ENCODE measurements at regions not wholly inside any gene's neighbourhood (a gene's known extent, or its start where the extent isn't known, plus 50 kb on each side); places are given as distances from the start of the nearest gene placed in this dataset.

DNA sequence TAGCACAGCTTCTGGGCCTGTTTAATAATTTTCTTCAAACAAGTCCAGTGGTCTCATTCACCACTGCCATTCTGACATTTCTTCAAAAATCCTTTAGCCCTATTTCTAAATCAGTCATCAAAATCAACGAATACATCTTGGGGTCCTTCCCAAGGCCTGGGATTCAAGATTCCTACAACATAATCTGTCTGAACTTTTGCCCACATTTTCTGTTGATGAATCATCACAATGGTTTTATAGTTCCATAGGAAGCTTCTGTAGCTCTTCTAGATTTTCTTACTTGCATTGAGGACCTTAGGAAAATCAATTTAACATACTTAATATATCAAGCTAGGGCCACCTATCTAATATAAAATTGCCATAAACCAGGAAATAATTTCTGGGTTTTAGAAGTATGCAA, 811.8 kb upstream of the ACVR2A start:
- Histone ChIP-seq H3K9me2 (ENCODE audit: insufficient read depth) (no peaks in the 10 kb centered on the region), H3K4me1 (replicated peaks; ENCODE audit: insufficient read depth) (peaks cover 18% of the 10 kb centered on the region), H3K4me3 (no peak overlapping the region), H2AFZ (no peak overlapping the region), H3F3A (ENCODE audit: insufficient read depth, low read depth) (no peaks in the 10 kb centered on the region), H3K27me3 (ENCODE audit: insufficient read depth, low read depth) (no peaks in the 10 kb centered on the region), H3K4me2 (no peak overlapping the region), H3K27ac (no peak overlapping the region), H3K79me2 (ENCODE audit: low read depth) (no peaks in the 10 kb centered on the region), H3K36me3 (ENCODE audit: low read depth) (no peaks in the 10 kb centered on the region), H3K9me3 (ENCODE audit: insufficient read depth, low read depth) (no peaks in the 10 kb centered on the region), H4K20me1 (ENCODE audit: insufficient read depth) (no peaks in the 10 kb centered on the region)
- no peak for TF ChIP-seq EZH2 (IDR thresholded peaks at IDR 0.05; ENCODE audit: low read depth)
- TF ChIP-seq, protein P1, sequence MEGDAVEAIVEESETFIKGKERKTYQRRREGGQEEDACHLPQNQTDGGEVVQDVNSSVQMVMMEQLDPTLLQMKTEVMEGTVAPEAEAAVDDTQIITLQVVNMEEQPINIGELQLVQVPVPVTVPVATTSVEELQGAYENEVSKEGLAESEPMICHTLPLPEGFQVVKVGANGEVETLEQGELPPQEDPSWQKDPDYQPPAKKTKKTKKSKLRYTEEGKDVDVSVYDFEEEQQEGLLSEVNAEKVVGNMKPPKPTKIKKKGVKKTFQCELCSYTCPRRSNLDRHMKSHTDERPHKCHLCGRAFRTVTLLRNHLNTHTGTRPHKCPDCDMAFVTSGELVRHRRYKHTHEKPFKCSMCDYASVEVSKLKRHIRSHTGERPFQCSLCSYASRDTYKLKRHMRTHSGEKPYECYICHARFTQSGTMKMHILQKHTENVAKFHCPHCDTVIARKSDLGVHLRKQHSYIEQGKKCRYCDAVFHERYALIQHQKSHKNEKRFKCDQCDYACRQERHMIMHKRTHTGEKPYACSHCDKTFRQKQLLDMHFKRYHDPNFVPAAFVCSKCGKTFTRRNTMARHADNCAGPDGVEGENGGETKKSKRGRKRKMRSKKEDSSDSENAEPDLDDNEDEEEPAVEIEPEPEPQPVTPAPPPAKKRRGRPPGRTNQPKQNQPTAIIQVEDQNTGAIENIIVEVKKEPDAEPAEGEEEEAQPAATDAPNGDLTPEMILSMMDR (conservative IDR thresholded peaks at IDR 0.05) = no peak
- peak in 1 of 2 experiments; percentile 38 for DNase-seq
- POLR2A ChIA-PET (ENCODE audit: unreplicated experiment) = no interaction called here
- CTCF ChIA-PET = no interaction called here
- no TSS peak for BruUV-seq (replicated peaks)
- intact Hi-C loops (cut with micrococcal nuclease; ENCODE audit: unreplicated experiment) = no loop called here

DNA sequence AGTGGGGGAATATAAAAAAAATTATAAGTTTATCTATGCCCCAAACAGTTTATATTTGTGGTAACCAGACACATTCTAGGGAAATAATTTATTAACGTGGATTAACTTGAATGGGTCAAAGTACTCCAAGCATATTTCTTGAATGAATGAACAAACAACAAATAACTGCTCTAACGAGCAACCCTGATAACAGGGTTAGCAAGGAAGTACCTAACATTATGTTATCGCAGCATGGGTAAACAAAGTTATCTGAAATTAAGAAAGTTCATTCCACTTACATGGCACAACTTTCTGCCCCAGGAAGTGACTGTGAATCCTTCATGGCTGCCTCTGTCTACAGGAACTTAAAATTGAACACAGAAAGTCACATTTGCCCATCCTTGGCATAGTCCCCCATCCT, 812.9 kb upstream of the ACVR2A start:
- ChIA-PET CTCF (interaction anchor here (0.6 kb wide), 1 partner anchor 105 kb away, joined by 3 read pairs; no protein-coding TSS in a partner anchor), POLR2A (ENCODE audit: unreplicated experiment) (interaction anchor here (0.6 kb wide), 1 partner anchor 194 kb away, joined by 7 read pairs; no protein-coding TSS in a partner anchor)
- BruUV-seq (replicated peaks) = no TSS peak
- intact Hi-C loops (cut with micrococcal nuclease; ENCODE audit: unreplicated experiment) = no loop called here
- Histone ChIP-seq H3K36me3 (ENCODE audit: low read depth) (no peaks in the 10 kb centered on the region), H3K27me3 (ENCODE audit: insufficient read depth, low read depth) (no peaks in the 10 kb centered on the region), H3K4me3 (no peak overlapping the region), H4K20me1 (ENCODE audit: insufficient read depth) (no peaks in the 10 kb centered on the region), H3K9me2 (ENCODE audit: insufficient read depth) (no peaks in the 10 kb centered on the region), H3F3A (ENCODE audit: insufficient read depth, low read depth) (no peaks in the 10 kb centered on the region), H2AFZ (no peak overlapping the region), H3K79me2 (ENCODE audit: low read depth) (no peaks in the 10 kb centered on the region), H3K4me1 (replicated peaks; ENCODE audit: insufficient read depth) (peaks cover 18% of the 10 kb centered on the region), H3K9me3 (ENCODE audit: insufficient read depth, low read depth) (no peaks in the 10 kb centered on the region), H3K27ac (no peak overlapping the region), H3K4me2 (peak overlapping the region; percentile 28)
- DNase-seq = no peak
- TF ChIP-seq, protein P1 (conservative IDR thresholded peaks at IDR 0.05) = no peak
- no peak for TF ChIP-seq EZH2 (IDR thresholded peaks at IDR 0.05; ENCODE audit: low read depth)

DNA sequence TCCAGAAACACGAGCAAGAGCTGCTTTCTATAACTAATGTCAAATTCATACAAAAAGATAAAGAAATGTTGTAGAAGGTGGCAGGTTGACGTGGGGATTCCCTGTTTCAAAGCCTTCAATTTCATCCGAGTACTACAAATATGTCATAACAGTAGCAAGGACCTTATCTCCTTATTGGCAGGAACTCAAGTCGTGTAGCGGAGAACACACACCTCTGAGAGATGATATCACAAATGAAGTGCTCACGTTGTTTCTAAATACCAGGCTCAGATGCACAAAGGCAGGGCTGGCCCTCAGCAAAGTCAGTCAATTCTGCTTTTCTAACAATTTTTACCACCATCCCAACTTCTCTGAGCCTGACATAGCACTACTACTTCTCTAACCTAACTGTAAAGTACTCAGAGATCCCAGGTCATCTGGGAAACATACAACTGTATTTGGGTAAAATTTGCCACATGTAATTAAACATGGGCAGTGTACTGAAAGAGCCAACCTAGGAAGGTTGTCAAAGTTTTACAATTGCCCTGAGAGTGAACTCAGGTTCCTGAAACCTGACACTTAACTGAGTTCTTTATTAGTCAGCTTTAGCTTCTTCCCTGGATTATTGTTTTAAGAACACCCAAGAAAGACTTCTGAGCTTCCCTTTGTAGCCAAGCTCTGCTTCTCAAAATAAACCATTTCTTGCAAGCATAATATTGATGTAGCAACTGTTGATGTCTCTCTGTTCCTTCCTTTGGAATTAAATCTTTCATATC, 813.7 kb upstream of the ACVR2A start:
- ChIA-PET CTCF (interaction anchor here (0.6 kb wide), 1 partner anchor 596 kb away, joined by 4 read pairs; no protein-coding TSS in a partner anchor), POLR2A (ENCODE audit: unreplicated experiment) (interaction anchor here (0.6 kb wide), 1 partner anchor 193 kb away, joined by 7 read pairs; no protein-coding TSS in a partner anchor)
- intact Hi-C loops (cut with micrococcal nuclease; ENCODE audit: unreplicated experiment) = no loop called here
- no peaks in the 10 kb centered on the region for H3K36me3 ChIP-seq (ENCODE audit: low read depth)
- H3K4me1 ChIP-seq (replicated peaks; ENCODE audit: insufficient read depth) = peaks cover 18% of the 10 kb centered on the region
- H3K79me2 ChIP-seq (ENCODE audit: low read depth) = no peaks in the 10 kb centered on the region
- no peak overlapping the region for H3K27ac ChIP-seq
- H3K27me3 ChIP-seq (ENCODE audit: insufficient read depth, low read depth) = no peaks in the 10 kb centered on the region
- H3K4me2 ChIP-seq = peak overlapping the region; percentile 28
- H3K9me3 ChIP-seq (ENCODE audit: insufficient read depth, low read depth) = no peaks in the 10 kb centered on the region
- DNase-seq = peak; percentile 8 to 36
- H3F3A ChIP-seq (ENCODE audit: insufficient read depth, low read depth) = no peaks in the 10 kb centered on the region
- H2AFZ ChIP-seq = no peak overlapping the region
- no peak overlapping the region for H3K4me3 ChIP-seq
- no peaks in the 10 kb centered on the region for H4K20me1 ChIP-seq (ENCODE audit: insufficient read depth)
- H3K9me2 ChIP-seq (ENCODE audit: insufficient read depth) = no peaks in the 10 kb centered on the region
- BruUV-seq (replicated peaks) = no TSS peak
- TF ChIP-seq EZH2 (IDR thresholded peaks at IDR 0.05; ENCODE audit: low read depth) = no peak
- TF ChIP-seq, protein P1 (conservative IDR thresholded peaks at IDR 0.05) = no peak
